Prostate gland (tissue), 2 donors: ENCODE measurements at regions not wholly inside any gene's neighbourhood (a gene's known extent, or its start where the extent isn't known, plus 50 kb on each side); places are given as distances from the start of the nearest gene placed in this dataset.

ENCODE experiments used
- DNase-seq: peaks from one replicate; pipeline ENCODE4 v3.0.0-alpha.2; 2019; ENCODE audit warnings: low spot score
- H3K27ac ChIP-seq, 2 donors: fragments of 200-600 bp; sonication (generic); 2 replicates each; pipeline ENCODE4 v1.5.1; 2017 to 2019
- H3K27me3 ChIP-seq: fragments of 200-600 bp; sonication (generic); replicated peaks from 2 replicates; pipeline ENCODE4 v1.5.1; 2019; ENCODE audit not compliant: insufficient read depth
- H3K36me3 ChIP-seq, 2 donors: fragments of 200-600 bp; sonication (generic); 1 replicate in 1 of 2; 2 replicates in 1 of 2; pipeline versions ENCODE4 v1.5.1 to v1.8.1; 2017 to 2019
- H3K4me1 ChIP-seq: fragments of 200-600 bp; sonication (generic); replicated peaks from 2 replicates; pipeline ENCODE4 v1.5.1; 2019
- H3K4me3 ChIP-seq, 2 donors: fragments of 200-600 bp; sonication (generic); 2 replicates each; pipeline ENCODE4 v1.5.1; 2017 to 2019
- H3K9me3 ChIP-seq: fragments of 200-600 bp; sonication (generic); 2 replicates; pipeline ENCODE4 v1.5.1; 2017
- CTCF ChIP-seq, 4 experiments: fragments of 200-600 bp in 2 of 4; fragments of 450-650 bp in 2 of 4; sonication (generic) in 2 of 4; IDR thresholded peaks; 1 replicate in 3 of 4; 2 replicates in 1 of 4; pipeline ENCODE4 v1.5.1; 2016 to 2019; ENCODE audit warnings: antibody characterized with exemption in 4 of 4, mild to moderate bottlenecking in 2 of 4, moderate library complexity in 2 of 4
- POLR2A ChIP-seq: fragments of 450-650 bp; IDR thresholded peaks from one replicate; pipeline ENCODE4 v1.6.1; 2016; ENCODE audit warnings: antibody characterized with exemption, mild to moderate bottlenecking
- POLR2AphosphoS5 ChIP-seq: sonication (generic); formaldehyde crosslinking; IDR thresholded peaks from one replicate; pipeline ENCODE4 v1.6.1; 2017; ENCODE audit warnings: antibody characterized with exemption
- WGBS: methylation state at CpG from one replicate; pipeline ENCODE4 v1.1.5; 2018; 5-methylcytosine and 5-hydroxymethylcytosine counted together
- intact Hi-C: fragments of 100-400 bp; cut with DNase I; formaldehyde crosslinking; loops from one replicate; pipeline ENCODE4 v1.14.2; 2022

GRCh38 chr2:8435608-8436007, 246.2 kb upstream of the ID2 start:
- TF ChIP-seq CTCF (IDR thresholded peaks at IDR 0.05) (no peak), POLR2AphosphoS5 (no peak), POLR2A (no peak)
- WGBS, result 89% methylated on average over 4 of the region's 4 CpGs
- Histone ChIP-seq H3K4me1 (no peaks in the 10 kb centered on the region), H3K4me3 (no peak overlapping the region), H3K36me3 (no peaks in the 10 kb centered on the region), H3K9me3 (no peaks in the 10 kb centered on the region), H3K27me3 (no peaks in the 10 kb centered on the region), H3K27ac (no peak overlapping the region)
- no peak for DNase-seq
- intact Hi-C loops, result no loop called here

- 100% methylated on average over 3 of the region's 3 CpGs for WGBS
- Histone ChIP-seq H3K36me3 (no peaks in the 10 kb centered on the region), H3K4me1 (no peaks in the 10 kb centered on the region), H3K9me3 (no peaks in the 10 kb centered on the region), H3K4me3 (no peak overlapping the region), H3K27me3 (no peaks in the 10 kb centered on the region), H3K27ac (no peak overlapping the region)
- intact Hi-C loops, result no loop called here
- TF ChIP-seq POLR2AphosphoS5 (no peak), CTCF (IDR thresholded peaks at IDR 0.05) (no peak), POLR2A (no peak)
- DNase-seq, result no peak
Observed at GRCh38 chr2:8436585-8436984, 245.3 kb upstream of the ID2 start.

- intact Hi-C loops, result no loop called here
- no peak for DNase-seq
- no peaks in the 10 kb centered on the region for H3K9me3 ChIP-seq
- H3K27ac ChIP-seq, result no peak overlapping the region
- 89% methylated on average over 9 of the region's 9 CpGs for WGBS
- H3K4me3 ChIP-seq, result no peak overlapping the region
- H3K36me3 ChIP-seq, result no peaks in the 10 kb centered on the region
- no peaks in the 10 kb centered on the region for H3K27me3 ChIP-seq
- no peak for TF ChIP-seq POLR2AphosphoS5
- TF ChIP-seq POLR2A, result no peak
- no peak for TF ChIP-seq CTCF (IDR thresholded peaks at IDR 0.05)
- H3K4me1 ChIP-seq, result no peaks in the 10 kb centered on the region
Observed at GRCh38 chr2:8437228-8437948, 244.5 kb upstream of the ID2 start.

- Histone ChIP-seq H3K9me3 (no peaks in the 10 kb centered on the region), H3K27ac (no peak overlapping the region), H3K4me1 (no peaks in the 10 kb centered on the region), H3K27me3 (no peaks in the 10 kb centered on the region), H3K36me3 (no peaks in the 10 kb centered on the region), H3K4me3 (no peak overlapping the region)
- 97% methylated on average over 5 of the region's 5 CpGs for WGBS
- no peak for DNase-seq
- intact Hi-C loops, result no loop called here
- TF ChIP-seq POLR2AphosphoS5 (no peak), POLR2A (no peak), CTCF (IDR thresholded peaks at IDR 0.05) (no peak)
Observed at GRCh38 chr2:8437949-8438400, 243.9 kb upstream of the ID2 start.

DNA sequence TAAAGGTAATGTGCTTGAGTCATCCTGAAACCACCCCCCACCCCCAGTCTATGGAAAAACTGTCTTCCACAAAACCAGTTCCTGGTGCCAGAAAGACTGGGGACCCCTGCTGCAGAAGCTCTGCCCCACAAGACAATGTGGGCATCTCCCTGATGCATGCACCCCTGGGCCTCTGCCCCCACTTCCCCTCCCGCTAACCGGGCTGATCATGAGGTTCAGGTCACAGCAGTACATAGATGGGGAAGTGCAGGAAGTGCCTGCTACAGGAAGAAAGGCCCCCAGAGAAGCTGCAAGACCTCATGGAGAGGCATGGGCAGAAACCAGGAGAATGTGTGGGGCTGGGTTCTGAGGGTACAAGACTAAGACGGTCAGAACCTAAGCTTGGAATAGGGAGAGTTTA, 243.4 kb upstream of the ID2 start:
- Histone ChIP-seq H3K4me3 (no peak overlapping the region), H3K36me3 (no peaks in the 10 kb centered on the region), H3K9me3 (no peaks in the 10 kb centered on the region), H3K27me3 (no peaks in the 10 kb centered on the region), H3K4me1 (no peaks in the 10 kb centered on the region), H3K27ac (no peak overlapping the region)
- no peak for DNase-seq
- intact Hi-C loops, result no loop called here
- WGBS, result 91% methylated on average over 3 of the region's 3 CpGs
- TF ChIP-seq POLR2AphosphoS5, result no peak
- TF ChIP-seq CTCF (IDR thresholded peaks at IDR 0.05), result no peak
- TF ChIP-seq POLR2A, result no peak
